A549 (cell line): ENCODE measurements at regions not wholly inside any gene's neighbourhood (a gene's known extent, or its start where the extent isn't known, plus 50 kb on each side); places are given as distances from the start of the nearest gene placed in this dataset.

Experiments used
- ATAC-seq, 2 experiments: fragments of 200-7000 bp in 1 of 2; fragments of >200 bp in 1 of 2; cut with Nextera tagmentation in 1 of 2; cut with Tn5 transposase in 1 of 2; 3 replicates each; pipeline versions ENCODE4 v1.8.0 to v1.9.1; 2018 to 2020; ENCODE audit warnings: mild to moderate bottlenecking in 1 of 2, moderate library complexity in 1 of 2
- CTCF ChIA-PET: fragments of 300-600 bp; sonication (Branson Sonifier 250); formaldehyde crosslinking; extraction: SDS; loops from one replicate; lab custom pipeline; 2021; ENCODE audit warnings: antibody characterized with exemption, inconsistent platforms; lab: Yijun Ruan, JAX
- POLR2A ChIA-PET: fragments of 350-600 bp; formaldehyde crosslinking; extraction: SDS; loops from one replicate; lab custom pipeline; 2021; ENCODE audit warnings: antibody characterized with exemption, inconsistent platforms; lab: Yijun Ruan, JAX
- DNase-seq, 2 experiments: peaks; one replicate each; pipeline versions ENCODE4 v3.0.0 to v3.0.0-alpha.2; 2011 to 2016; ENCODE audit warnings: low read depth in 1 of 2, low spot score in 1 of 2
- FAIRE-seq: peaks from 2 replicates; lab custom pipeline; 2011; peaks lifted over from hg19 to GRCh38; lab: Jason Lieb, UNC
- H3K27ac ChIP-seq, 2 experiments: fragments of >200 bp; sonication (Bioruptor Twin); formaldehyde crosslinking; 3 replicates each; pipeline ENCODE4 v1.5.1; 2016 to 2017
- H3K4me1 ChIP-seq: fragments of >200 bp; sonication (Bioruptor Twin); formaldehyde crosslinking; 3 replicates; pipeline ENCODE4 v1.6.1; 2016
- H3K4me2 ChIP-seq: fragments of >200 bp; sonication (Bioruptor Twin); formaldehyde crosslinking; 3 replicates; pipeline ENCODE4 v1.6.1; 2016
- H3K4me3 ChIP-seq: fragments of >200 bp; sonication (Bioruptor Twin); formaldehyde crosslinking; 3 replicates; pipeline ENCODE4 v1.5.1; 2016
- H3K9me3 ChIP-seq: fragments of >200 bp; sonication (Bioruptor Twin); formaldehyde crosslinking; 3 replicates; pipeline ENCODE4 v1.6.1; 2016
- BHLHE40 ChIP-seq: IDR thresholded peaks from 2 replicates; pipeline ENCODE4 v1.6.1; 2012; ENCODE audit warnings: low read depth, low read length, inconsistent platforms
- CBX2 ChIP-seq: fragments of 200-600 bp; sonication (generic); IDR thresholded peaks from 2 replicates; pipeline ENCODE4 v1.6.1; 2016; ENCODE audit warnings: low read depth, mild to moderate bottlenecking, borderline replicate concordance
- CHD2 ChIP-seq: fragments of 150-350 bp; IDR thresholded peaks from 2 replicates; pipeline ENCODE4 v1.6.1; 2014; ENCODE audit warnings: low read length; ENCODE audit not compliant: partially characterized antibody
- E2F6 ChIP-seq: IDR thresholded peaks from 2 replicates; pipeline ENCODE4 v1.6.1; 2012; ENCODE audit warnings: low read depth, borderline replicate concordance
- EHF ChIP-seq: fragments of 250-450 bp; sonication (Bioruptor Pico); IDR thresholded peaks from 2 replicates; pipeline ENCODE4 v1.5.0; 2020; ENCODE audit warnings: mild to moderate bottlenecking
- EHMT2 ChIP-seq: fragments of 200-600 bp; sonication (generic); IDR thresholded peaks from 2 replicates; pipeline ENCODE4 v1.6.1; 2016; ENCODE audit warnings: antibody characterized with exemption, low read depth, mild to moderate bottlenecking, moderate library complexity
- EP300 ChIP-seq, 2 experiments: fragments of >200 bp; sonication (Bioruptor Twin); formaldehyde crosslinking; IDR thresholded peaks; 2 replicates in 1 of 2; 3 replicates in 1 of 2; pipeline ENCODE4 v1.6.1; 2016 to 2017
- FOXS1 ChIP-seq: fragments of 250-450 bp; sonication (Bioruptor Pico); IDR thresholded peaks from 2 replicates; pipeline ENCODE4 v1.5.0; 2020; ENCODE audit warnings: mild to moderate bottlenecking, moderate library complexity
- HMGXB4 ChIP-seq: fragments of 250-450 bp; sonication (Bioruptor Pico); IDR thresholded peaks from 2 replicates; pipeline ENCODE4 v1.5.0; 2021; ENCODE audit warnings: mild to moderate bottlenecking, moderate library complexity, borderline replicate concordance
- JUN ChIP-seq, 2 experiments: fragments of >200 bp; sonication (Bioruptor Twin); formaldehyde crosslinking; IDR thresholded peaks; 2 replicates in 1 of 2; 3 replicates in 1 of 2; pipeline ENCODE4 v1.6.1; 2016 to 2017
- JUNB ChIP-seq: fragments of >200 bp; sonication (Bioruptor Twin); formaldehyde crosslinking; IDR thresholded peaks from 2 replicates; pipeline ENCODE4 v1.6.1; 2016
- KDM1A ChIP-seq: fragments of 200-600 bp; sonication (generic); IDR thresholded peaks from 2 replicates; pipeline ENCODE4 v1.6.1; 2016; ENCODE audit warnings: low read depth, mild to moderate bottlenecking
- MAZ ChIP-seq: fragments of 150-350 bp; IDR thresholded peaks from 2 replicates; pipeline ENCODE4 v1.6.1; 2014; ENCODE audit warnings: antibody characterized with exemption, low read depth, low read length, borderline replicate concordance
- MYC ChIP-seq: IDR thresholded peaks from 2 replicates; pipeline ENCODE4 v1.6.1; 2012; ENCODE audit warnings: mild to moderate bottlenecking, inconsistent platforms, low read length, improper control_type of control experiment, borderline replicate concordance
- NR3C1 ChIP-seq: fragments of >200 bp; sonication (Bioruptor Twin); formaldehyde crosslinking; IDR thresholded peaks from 3 replicates; pipeline ENCODE4 v1.6.1; 2017
- RAD21 ChIP-seq, 2 experiments: fragments of >200 bp in 1 of 2; sonication (Bioruptor Twin) in 1 of 2; formaldehyde crosslinking in 1 of 2; IDR thresholded peaks in 1 of 2; conservative IDR thresholded peaks in 1 of 2; 2 replicates in 1 of 2; 3 replicates in 1 of 2; pipeline ENCODE4 v1.6.1; 2012 to 2018; ENCODE audit warnings: inconsistent platforms in 1 of 2
- RARB ChIP-seq: fragments of 250-450 bp; sonication (Bioruptor Pico); IDR thresholded peaks from 2 replicates; pipeline ENCODE4 v1.8.0; 2021; ENCODE audit warnings: mild to moderate bottlenecking, moderate library complexity
- REST ChIP-seq: fragments of 200-600 bp; sonication (generic); IDR thresholded peaks from 2 replicates; pipeline ENCODE4 v1.6.1; 2016; ENCODE audit warnings: antibody characterized with exemption, mild to moderate bottlenecking, moderate library complexity
- RFX5 ChIP-seq: fragments of 450-650 bp; IDR thresholded peaks from 2 replicates; pipeline ENCODE4 v1.7.1; 2014; ENCODE audit warnings: antibody characterized with exemption, mild to moderate bottlenecking, moderate library complexity
- RNF2 ChIP-seq: fragments of 200-600 bp; sonication (generic); IDR thresholded peaks from 2 replicates; pipeline ENCODE4 v1.6.1; 2016; ENCODE audit warnings: low read depth, mild to moderate bottlenecking, antibody characterized with exemption, moderate library complexity, borderline replicate concordance
- SMC3 ChIP-seq: fragments of >200 bp; sonication (Bioruptor Twin); formaldehyde crosslinking; IDR thresholded peaks from 3 replicates; pipeline ENCODE4 v1.6.1; 2018; ENCODE audit warnings: inconsistent platforms
- TP53 ChIP-seq: fragments of 250-450 bp; sonication (Bioruptor Pico); IDR thresholded peaks from 2 replicates; pipeline ENCODE4 v1.5.0; 2021; ENCODE audit warnings: mild to moderate bottlenecking, moderate library complexity
- USF2 ChIP-seq: fragments of 450-650 bp; IDR thresholded peaks from 2 replicates; pipeline ENCODE4 v1.6.1; 2014; ENCODE audit warnings: antibody characterized with exemption
- ZC3H11A ChIP-seq: fragments of 450-650 bp; IDR thresholded peaks from 2 replicates; pipeline ENCODE4 v1.6.1; 2014; ENCODE audit warnings: antibody characterized with exemption, mild to moderate bottlenecking
- ZNF302 ChIP-seq: fragments of 250-450 bp; sonication (Bioruptor Pico); IDR thresholded peaks from 2 replicates; pipeline ENCODE4 v1.9.0; 2021; ENCODE audit warnings: inconsistent platforms, mild to moderate bottlenecking, moderate library complexity
- WGBS: methylation state at CpG from one replicate; pipeline ENCODE4 v1.1.6; 2017; ENCODE audit errors: missing lambda C conversion rate; 5-methylcytosine and 5-hydroxymethylcytosine counted together

- TF ChIP-seq FOXS1 (CRISPR knock-in tag) = no peak
- TF ChIP-seq ZNF302 (CRISPR knock-in tag) = no peak
- TF ChIP-seq MAZ = no peak
Measured at GRCh38 chr17:11109106-11109505, 131.9 kb upstream of the SHISA6 start (continued).

- Histone ChIP-seq H3K4me1 (no peaks in the 10 kb centered on the region), H3K4me2 (no peak overlapping the region), H3K4me3 (no peak overlapping the region), H3K9me3 (no peaks in the 10 kb centered on the region; the same call in 2 of the 3 replicates), H3K27ac (no peak overlapping the region)
- ChIA-PET CTCF (interaction anchor here (1.3 kb wide), 1 partner anchor 12 kb away, joined by 3 read pairs; no protein-coding TSS in a partner anchor), POLR2A (no interaction called here)
- DNase-seq = no peak
- no peak for ATAC-seq
- TF ChIP-seq RAD21 (conservative IDR thresholded peaks at IDR 0.05 in 1 of 2, IDR thresholded peaks at IDR 0.05 in 1 of 2) (no peak), RARB (CRISPR knock-in tag) (no peak), JUNB (no peak), ZNF302 (CRISPR knock-in tag) (no peak), TP53 (CRISPR knock-in tag) (no peak), BHLHE40 (no peak), ZC3H11A (no peak), CBX2 (no peak)
- no peak for FAIRE-seq
Measured at GRCh38 chr17:11105141-11105540, 135.9 kb upstream of the SHISA6 start.

GRCh38 chr17:11097121-11097520 is 143.9 kb upstream of the SHISA6 start:
- DNase-seq = no peak

More at GRCh38 chr17:11097121-11097520, 143.9 kb upstream of the SHISA6 start:
- Histone ChIP-seq H3K27ac (no peak overlapping the region), H3K9me3 (no peaks in the 10 kb centered on the region), H3K4me3 (no peak overlapping the region), H3K4me2 (no peak overlapping the region), H3K4me1 (no peaks in the 10 kb centered on the region)
- WGBS = 4% methylated on average over 3 of the region's 3 CpGs
- FAIRE-seq = no peak
- TF ChIP-seq SMC3 = no peak
- no peak for TF ChIP-seq EHMT2
- no peak for TF ChIP-seq MYC
- no peak for TF ChIP-seq REST
- no peak for TF ChIP-seq ZC3H11A
- TF ChIP-seq CHD2 = no peak
- no peak for TF ChIP-seq RFX5
- TF ChIP-seq MAZ = no peak
- TF ChIP-seq EP300 (IDR thresholded peaks at IDR 0.05) = no peak
- no peak for TF ChIP-seq JUN (IDR thresholded peaks at IDR 0.05)
- no peak for TF ChIP-seq EHF (CRISPR knock-in tag)
- TF ChIP-seq HMGXB4 = no peak
- no peak for TF ChIP-seq KDM1A
- TF ChIP-seq USF2 = no peak
- TF ChIP-seq E2F6 = no peak
- TF ChIP-seq RAD21 (conservative IDR thresholded peaks at IDR 0.05 in 1 of 2, IDR thresholded peaks at IDR 0.05 in 1 of 2) = no peak
- no peak for TF ChIP-seq NR3C1
- no peak for TF ChIP-seq RNF2
- ATAC-seq = no peak
- POLR2A ChIA-PET = no interaction called here
- CTCF ChIA-PET = no interaction called here
